Endodermal cell (in vitro differentiated cells): ENCODE measurements at regions not wholly inside any gene's neighbourhood (a gene's known extent, or its start where the extent isn't known, plus 50 kb on each side); places are given as distances from the start of the nearest gene placed in this dataset.

Experiments
- DNase-seq: peaks from one replicate; pipeline ENCODE4 v3.0.0-alpha.2; 2017
- H3K27ac ChIP-seq: 2 replicates; pipeline ENCODE4 v1.5.1; 2013; ENCODE audit warnings: mild to moderate bottlenecking, low read depth, low read length, moderate library complexity
- H3K27me3 ChIP-seq: 2 replicates; pipeline ENCODE4 v1.6.1; 2013; ENCODE audit warnings: mild to moderate bottlenecking, low read length, moderate library complexity; ENCODE audit not compliant: insufficient read depth, control insufficient read depth, poor library complexity, severe bottlenecking
- H3K36me3 ChIP-seq: 2 replicates; pipeline ENCODE4 v1.7.0; 2013; ENCODE audit warnings: mild to moderate bottlenecking, low read length, moderate library complexity; ENCODE audit not compliant: control insufficient read depth, insufficient read depth
- H3K4me1 ChIP-seq: one replicate; pipeline ENCODE4 v1.7.0; 2013; ENCODE audit warnings: low read length; ENCODE audit not compliant: control insufficient read depth, insufficient read depth
- H3K4me3 ChIP-seq: 2 replicates; pipeline ENCODE4 v1.5.1; 2013; ENCODE audit warnings: mild to moderate bottlenecking, low read length, moderate library complexity
- H3K9ac ChIP-seq: 2 replicates; pipeline ENCODE4 v1.6.1; 2013; ENCODE audit warnings: mild to moderate bottlenecking, low read length, moderate library complexity; ENCODE audit not compliant: poor library complexity, severe bottlenecking; ENCODE audit errors: extremely low read depth
- H3K9me3 ChIP-seq: 2 replicates; pipeline ENCODE4 v1.6.1; 2013; ENCODE audit warnings: mild to moderate bottlenecking, low read length, moderate library complexity; ENCODE audit not compliant: control insufficient read depth
- H3K27ac Mint-ChIP-seq: 2 replicates; pipeline ENCODE4 v1.8.0; 2020; ENCODE audit warnings: mixed read lengths
- H3K27me3 Mint-ChIP-seq: 2 replicates; pipeline ENCODE4 v1.8.0; 2021; ENCODE audit warnings: mild to moderate bottlenecking, mixed read lengths; ENCODE audit not compliant: insufficient read depth
- H3K36me3 Mint-ChIP-seq: 2 replicates; pipeline ENCODE4 v1.8.0; 2020; ENCODE audit warnings: low read depth, mixed read lengths
- H3K4me1 Mint-ChIP-seq: 2 replicates; pipeline ENCODE4 v1.8.0; 2020; ENCODE audit warnings: mixed read lengths
- H3K4me3 Mint-ChIP-seq: 2 replicates; pipeline ENCODE4 v1.8.0; 2020; ENCODE audit warnings: mild to moderate bottlenecking, moderate library complexity, mixed read lengths
- H3K9me3 Mint-ChIP-seq: 2 replicates; pipeline ENCODE4 v1.8.0; 2020; ENCODE audit warnings: mild to moderate bottlenecking, mixed read lengths
- CTCF ChIP-seq: fragments of 200-600 bp; sonication (generic); conservative IDR thresholded peaks from 2 replicates; pipeline ENCODE4 v1.5.0; 2021; ENCODE audit warnings: antibody characterized with exemption, mild to moderate bottlenecking
- WGBS, 2 experiments: methylation state at CpG; one replicate each; pipeline versions ENCODE4 v1.1.5 to v1.1.7; 2013; ENCODE audit warnings: missing lambda C conversion rate in 2 of 2, mixed read lengths in 1 of 2; ENCODE audit not compliant: insufficient coverage in 1 of 2, insufficient read length in 1 of 2; 5-methylcytosine and 5-hydroxymethylcytosine counted together

GRCh38 chr14:101252443-101253214 lies 308.7 kb upstream of the DIO3 start:
- Mint-ChIP-seq H3K9me3 (no peaks in the 10 kb centered on the region), H3K36me3 (no peaks in the 10 kb centered on the region), H3K4me3 (no peak overlapping the region), H3K27me3 (peaks cover 3% of the 10 kb centered on the region), H3K27ac (no peak overlapping the region), H3K4me1 (peaks cover 35% of the 10 kb centered on the region)
- H3K4me3 ChIP-seq, result no peak overlapping the region
- TF ChIP-seq CTCF, result no peak
- H3K27me3 ChIP-seq, result peaks cover 8% of the 10 kb centered on the region
- H3K4me1 ChIP-seq, result peaks cover 15% of the 10 kb centered on the region
- no peaks in the 10 kb centered on the region for H3K9me3 ChIP-seq
- WGBS, 2 experiments, result 95 to 96% methylated on average over 8 to 13 of the region's 13 CpGs
- H3K27ac ChIP-seq, result no peak overlapping the region
- DNase-seq, result peak; percentile 36
- no peak overlapping the region for H3K9ac ChIP-seq
- H3K36me3 ChIP-seq, result no peaks in the 10 kb centered on the region

- no peak for TF ChIP-seq CTCF
- Mint-ChIP-seq H3K9me3 (no peaks in the 10 kb centered on the region), H3K4me1 (peaks cover 35% of the 10 kb centered on the region), H3K27ac (no peak overlapping the region), H3K36me3 (no peaks in the 10 kb centered on the region), H3K27me3 (peaks cover 3% of the 10 kb centered on the region), H3K4me3 (no peak overlapping the region)
- no peaks in the 10 kb centered on the region for H3K9me3 ChIP-seq
- H3K27me3 ChIP-seq, result peaks cover 4% of the 10 kb centered on the region
- no peak overlapping the region for H3K9ac ChIP-seq
- no peak for DNase-seq
- no peak overlapping the region for H3K4me3 ChIP-seq
- WGBS, 2 experiments, result 96 to 97% methylated on average over 4 to 5 of the region's 5 CpGs
- no peaks in the 10 kb centered on the region for H3K36me3 ChIP-seq
- peaks cover 15% of the 10 kb centered on the region for H3K4me1 ChIP-seq
- H3K27ac ChIP-seq, result no peak overlapping the region
Measured at GRCh38 chr14:101253948-101254347, 307.3 kb upstream of the DIO3 start.

- peaks cover 7% of the 10 kb centered on the region for H3K9me3 ChIP-seq
- Mint-ChIP-seq H3K27me3 (peaks cover 3% of the 10 kb centered on the region), H3K4me3 (no peak overlapping the region), H3K27ac (no peak overlapping the region), H3K9me3 (no peaks in the 10 kb centered on the region), H3K4me1 (peaks cover 35% of the 10 kb centered on the region), H3K36me3 (no peaks in the 10 kb centered on the region)
- no peak overlapping the region for H3K9ac ChIP-seq
- 88 to 91% methylated on average over 14 to 17 of the region's 17 CpGs for WGBS, 2 experiments
- no peaks in the 10 kb centered on the region for H3K36me3 ChIP-seq
- no peak overlapping the region for H3K27ac ChIP-seq
- no peak for TF ChIP-seq CTCF
- peak; percentile 26 for DNase-seq
- no peak overlapping the region for H3K4me3 ChIP-seq
- H3K27me3 ChIP-seq, result no peaks in the 10 kb centered on the region
- H3K4me1 ChIP-seq, result peaks cover 15% of the 10 kb centered on the region
Measured at GRCh38 chr14:101254805-101255764, 306.2 kb upstream of the DIO3 start.
